Gastrocnemius medialis (tissue), 4 donors: ENCODE measurements at regions not wholly inside any gene's neighbourhood (a gene's known extent, or its start where the extent isn't known, plus 50 kb on each side); places are given as distances from the start of the nearest gene placed in this dataset.

ENCODE experiments used
- CTCF ChIP-seq, 5 experiments: fragments of 450-650 bp in 3 of 5; fragments of 200-600 bp in 2 of 5; sonication (generic) in 2 of 5; IDR thresholded peaks in 4 of 5; conservative IDR thresholded peaks in 1 of 5; 1 replicate in 4 of 5; 2 replicates in 1 of 5; pipeline ENCODE4 v1.5.1; 2016 to 2019; ENCODE audit warnings: antibody characterized with exemption in 5 of 5, mild to moderate bottlenecking in 3 of 5, moderate library complexity in 3 of 5
- POLR2A ChIP-seq, 2 donors: fragments of 450-650 bp; IDR thresholded peaks; one replicate each; pipeline ENCODE4 v1.6.1; 2017; ENCODE audit warnings: antibody characterized with exemption in 2 of 2, mild to moderate bottlenecking in 2 of 2, moderate library complexity in 2 of 2

- TF ChIP-seq POLR2A (IDR thresholded peaks at IDR 0.05), result no peak
- TF ChIP-seq CTCF (IDR thresholded peaks at IDR 0.05 in 4 of 5, conservative IDR thresholded peaks at IDR 0.05 in 1 of 5), result no peak
These were observed 2152.3 kb upstream of the PIK3C3 start for GRCh38 chr18:39802648-39803229.
